HEK293T (cell line): ENCODE measurements at regions not wholly inside any gene's neighbourhood (a gene's known extent, or its start where the extent isn't known, plus 50 kb on each side); places are given as distances from the start of the nearest gene placed in this dataset.

ENCODE experiments used
- CTCF ChIA-PET: fragments of 350-600 bp; formaldehyde crosslinking; extraction: SDS; loops from one replicate; lab custom pipeline; 2021; ENCODE audit warnings: antibody characterized with exemption, inconsistent platforms; lab: Yijun Ruan, JAX
- POLR2A ChIA-PET: fragments of 350-600 bp; formaldehyde crosslinking; extraction: SDS; loops from one replicate; lab custom pipeline; 2020; ENCODE audit warnings: antibody characterized with exemption, inconsistent platforms; lab: Yijun Ruan, JAX
- DNase-seq: peaks from one replicate; pipeline ENCODE4 v3.0.0; 2012; ENCODE audit warnings: mixed read lengths; ENCODE audit errors: extremely low spot score
- ARNT ChIP-seq: fragments of 450-650 bp; IDR thresholded peaks from 2 replicates; pipeline ENCODE4 v1.6.1; 2017; ENCODE audit warnings: mild to moderate bottlenecking
- BHLHE40 ChIP-seq: fragments of 450-650 bp; IDR thresholded peaks from 2 replicates; pipeline ENCODE4 v1.6.1; 2016; ENCODE audit warnings: mild to moderate bottlenecking, moderate library complexity, borderline replicate concordance
- CTBP1 ChIP-seq: fragments of 450-650 bp; IDR thresholded peaks from 2 replicates; pipeline ENCODE4 v1.6.1; 2016; ENCODE audit warnings: borderline replicate concordance
- ELF4 ChIP-seq: fragments of 450-650 bp; IDR thresholded peaks from 2 replicates; pipeline ENCODE4 v1.6.1; 2017; ENCODE audit warnings: antibody characterized with exemption
- FOXA1 ChIP-seq: fragments of 450-650 bp; IDR thresholded peaks from 2 replicates; pipeline ENCODE4 v1.6.1; 2016; ENCODE audit warnings: mild to moderate bottlenecking
- FOXK2 ChIP-seq: fragments of 450-650 bp; IDR thresholded peaks from 2 replicates; pipeline ENCODE4 v1.6.1; 2016; ENCODE audit warnings: mild to moderate bottlenecking
- FOXM1 ChIP-seq: fragments of 450-650 bp; IDR thresholded peaks from 2 replicates; pipeline ENCODE4 v1.6.1; 2017; ENCODE audit warnings: mild to moderate bottlenecking, borderline replicate concordance
- HDGF ChIP-seq: fragments of 450-650 bp; IDR thresholded peaks from 2 replicates; pipeline ENCODE4 v1.6.1; 2017; ENCODE audit warnings: antibody characterized with exemption, borderline replicate concordance
- L3MBTL2 ChIP-seq: fragments of 450-650 bp; conservative IDR thresholded peaks from 2 replicates; pipeline ENCODE4 v1.6.1; 2016; ENCODE audit warnings: mild to moderate bottlenecking
- LEF1 ChIP-seq: fragments of 450-650 bp; IDR thresholded peaks from 2 replicates; pipeline ENCODE4 v1.6.1; 2017; ENCODE audit warnings: mild to moderate bottlenecking, borderline replicate concordance
- NFRKB ChIP-seq: fragments of 450-650 bp; IDR thresholded peaks from 2 replicates; pipeline ENCODE4 v1.6.1; 2016; ENCODE audit warnings: mild to moderate bottlenecking, moderate library complexity
- PKNOX1 ChIP-seq: fragments of 450-650 bp; IDR thresholded peaks from 2 replicates; pipeline ENCODE4 v1.6.1; 2016
- SP1 ChIP-seq: fragments of 450-650 bp; IDR thresholded peaks from 2 replicates; pipeline ENCODE4 v1.6.1; 2017
- SUZ12 ChIP-seq: fragments of 450-650 bp; IDR thresholded peaks from 2 replicates; pipeline ENCODE4 v1.6.1; 2016; ENCODE audit warnings: mild to moderate bottlenecking
- TARDBP ChIP-seq: fragments of 450-650 bp; IDR thresholded peaks from 2 replicates; pipeline ENCODE4 v1.6.1; 2016
- ZNF384 ChIP-seq: fragments of 450-650 bp; IDR thresholded peaks from 2 replicates; pipeline ENCODE4 v1.6.1; 2016

GRCh38 chr22:34462795-34463194 lies 542.5 kb upstream of the LARGE1 start:
- ChIA-PET CTCF (no interaction called here), POLR2A (no interaction called here)
- no peak for DNase-seq
- TF ChIP-seq NFRKB (no peak), ZNF384 (no peak), SP1 (no peak), FOXK2 (no peak), PKNOX1 (no peak), FOXM1 (no peak), LEF1 (no peak), HDGF (no peak), SUZ12 (no peak), L3MBTL2 (no peak), TARDBP (no peak), ARNT (no peak), FOXA1 (no peak), ELF4 (no peak), CTBP1 (no peak), BHLHE40 (no peak)

GRCh38 chr22:34475886-34476285 lies 555.6 kb upstream of the LARGE1 start:
- DNase-seq, result no peak
- ChIA-PET CTCF (no interaction called here), POLR2A (no interaction called here)
- TF ChIP-seq FOXA1 (no peak), SP1 (no peak), ARNT (no peak), PKNOX1 (no peak), TARDBP (no peak), LEF1 (no peak), ELF4 (no peak), CTBP1 (no peak)

GRCh38 chr22:34476762-34477161 lies 556.5 kb upstream of the LARGE1 start:
- POLR2A ChIA-PET, result no interaction called here

GRCh38 chr22:34481090-34481489 lies 560.8 kb upstream of the LARGE1 start:
- ChIA-PET POLR2A (no interaction called here), CTCF (no interaction called here)
- TF ChIP-seq ARNT (no peak), FOXK2 (no peak), PKNOX1 (no peak), BHLHE40 (no peak), NFRKB (no peak), CTBP1 (no peak), HDGF (no peak), FOXA1 (no peak), LEF1 (no peak), SP1 (no peak), FOXM1 (no peak), ELF4 (no peak), L3MBTL2 (no peak), SUZ12 (no peak), ZNF384 (no peak)
- no peak for DNase-seq

More at GRCh38 chr22:34476762-34477161, 556.5 kb upstream of the LARGE1 start:
- CTCF ChIA-PET, result no interaction called here
- DNase-seq, result no peak
- no peak for TF ChIP-seq TARDBP
- no peak for TF ChIP-seq NFRKB
- no peak for TF ChIP-seq HDGF
- TF ChIP-seq CTBP1, result no peak
- no peak for TF ChIP-seq BHLHE40
- no peak for TF ChIP-seq SP1
- TF ChIP-seq ARNT, result no peak
- TF ChIP-seq FOXK2, result no peak
- no peak for TF ChIP-seq SUZ12
- TF ChIP-seq ELF4, result no peak

GRCh38 chr22:34486381-34486780 lies 566.1 kb upstream of the LARGE1 start:
- no peak for DNase-seq
- CTCF ChIA-PET, result no interaction called here
- POLR2A ChIA-PET, result no interaction called here
- no peak for TF ChIP-seq ARNT
- no peak for TF ChIP-seq SP1
- no peak for TF ChIP-seq FOXA1
- TF ChIP-seq HDGF, result no peak
- no peak for TF ChIP-seq TARDBP
- TF ChIP-seq SUZ12, result no peak
- no peak for TF ChIP-seq FOXK2
- TF ChIP-seq LEF1, result no peak
- no peak for TF ChIP-seq PKNOX1
- TF ChIP-seq CTBP1, result no peak

GRCh38 chr22:34489861-34490260 lies 569.6 kb upstream of the LARGE1 start:
- TF ChIP-seq FOXA1 (no peak), ELF4 (no peak), TARDBP (no peak)
- ChIA-PET POLR2A (no interaction called here), CTCF (no interaction called here)
- no peak for DNase-seq
